GM06990 (cell line): ENCODE measurements at regions not wholly inside any gene's neighbourhood (a gene's known extent, or its start where the extent isn't known, plus 50 kb on each side); places are given as distances from the start of the nearest gene placed in this dataset.

Experiments
- DNase-seq: peaks from one replicate; pipeline ENCODE4 v3.0.0-alpha.2; 2011; ENCODE audit not compliant: insufficient read length; ENCODE audit errors: extremely low read depth
- H3K27me3 ChIP-seq: replicated peaks from 2 replicates; pipeline ENCODE4 v1.6.0; 2011; ENCODE audit warnings: low read length; ENCODE audit not compliant: control insufficient read depth, insufficient read depth
- H3K36me3 ChIP-seq: 2 replicates; pipeline ENCODE4 v1.5.1; 2011; ENCODE audit warnings: low read length; ENCODE audit not compliant: control insufficient read depth, insufficient read depth
- H3K4me3 ChIP-seq: replicated peaks from 2 replicates; pipeline ENCODE4 v1.5.1; 2011; ENCODE audit warnings: low read depth, mild to moderate bottlenecking, control low read depth, low read length
- TF ChIP-seq, protein P1 (sequence below): IDR thresholded peaks from 2 replicates; pipeline ENCODE4 v1.5.1; 2011; ENCODE audit warnings: low read length, control low read depth, mild to moderate bottlenecking, inconsistent platforms; ENCODE audit not compliant: insufficient read depth, poor library complexity, severe bottlenecking

DNA sequence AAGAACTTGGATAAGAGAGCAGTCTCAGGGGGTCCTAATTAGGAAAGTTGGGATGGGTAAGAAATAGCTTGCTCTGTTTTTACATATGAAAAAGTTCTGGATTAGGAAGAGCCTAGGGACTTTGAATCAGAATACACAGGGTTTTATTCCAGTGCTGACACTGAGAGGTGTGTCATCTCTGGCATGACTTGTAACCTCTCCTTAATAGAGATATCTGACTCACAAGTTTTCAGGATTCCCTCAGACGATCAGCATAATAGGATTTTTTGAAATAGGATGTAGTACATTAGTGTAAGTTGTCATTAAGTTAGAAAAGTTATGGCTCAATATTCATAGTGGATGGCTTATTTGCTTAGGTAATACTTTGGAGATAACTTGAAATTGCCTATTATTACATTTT is 555.2 kb upstream of the MIR17HG start:
- H3K4me3 ChIP-seq = no peak overlapping the region
- no peaks in the 10 kb centered on the region for H3K36me3 ChIP-seq
- TF ChIP-seq, protein P1, sequence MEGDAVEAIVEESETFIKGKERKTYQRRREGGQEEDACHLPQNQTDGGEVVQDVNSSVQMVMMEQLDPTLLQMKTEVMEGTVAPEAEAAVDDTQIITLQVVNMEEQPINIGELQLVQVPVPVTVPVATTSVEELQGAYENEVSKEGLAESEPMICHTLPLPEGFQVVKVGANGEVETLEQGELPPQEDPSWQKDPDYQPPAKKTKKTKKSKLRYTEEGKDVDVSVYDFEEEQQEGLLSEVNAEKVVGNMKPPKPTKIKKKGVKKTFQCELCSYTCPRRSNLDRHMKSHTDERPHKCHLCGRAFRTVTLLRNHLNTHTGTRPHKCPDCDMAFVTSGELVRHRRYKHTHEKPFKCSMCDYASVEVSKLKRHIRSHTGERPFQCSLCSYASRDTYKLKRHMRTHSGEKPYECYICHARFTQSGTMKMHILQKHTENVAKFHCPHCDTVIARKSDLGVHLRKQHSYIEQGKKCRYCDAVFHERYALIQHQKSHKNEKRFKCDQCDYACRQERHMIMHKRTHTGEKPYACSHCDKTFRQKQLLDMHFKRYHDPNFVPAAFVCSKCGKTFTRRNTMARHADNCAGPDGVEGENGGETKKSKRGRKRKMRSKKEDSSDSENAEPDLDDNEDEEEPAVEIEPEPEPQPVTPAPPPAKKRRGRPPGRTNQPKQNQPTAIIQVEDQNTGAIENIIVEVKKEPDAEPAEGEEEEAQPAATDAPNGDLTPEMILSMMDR = no peak
- no peaks in the 10 kb centered on the region for H3K27me3 ChIP-seq
- no peak for DNase-seq

DNA sequence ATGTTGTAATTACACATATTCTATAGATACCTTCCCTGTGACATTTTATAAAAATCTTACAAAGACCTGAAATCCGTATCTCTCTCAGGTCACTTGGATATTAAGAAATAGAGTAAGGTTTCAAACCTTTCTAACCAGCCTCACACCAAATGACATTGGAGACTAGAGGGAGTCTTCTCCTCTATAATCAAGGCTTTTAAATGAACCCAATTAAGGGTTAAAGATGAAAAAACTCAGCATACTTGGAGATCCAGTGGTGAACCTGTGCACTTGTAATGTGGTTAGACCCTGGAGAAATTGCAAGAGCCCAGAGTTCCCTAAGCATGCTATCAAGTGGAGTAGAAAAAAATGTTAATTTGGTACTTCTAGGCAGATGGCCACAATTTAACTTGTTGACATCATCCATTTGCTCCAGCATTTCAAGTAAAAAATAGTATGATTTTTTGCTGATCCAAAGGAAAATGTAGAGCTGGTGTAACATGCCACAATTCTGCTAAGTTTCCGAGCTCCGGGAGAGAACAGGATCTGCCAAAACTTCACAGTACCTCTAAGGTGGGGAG is 554.1 kb upstream of the MIR17HG start:
- DNase-seq = no peak
- TF ChIP-seq, protein P1 = no peak
- Histone ChIP-seq H3K27me3 (no peaks in the 10 kb centered on the region), H3K4me3 (no peak overlapping the region), H3K36me3 (no peaks in the 10 kb centered on the region)

DNA sequence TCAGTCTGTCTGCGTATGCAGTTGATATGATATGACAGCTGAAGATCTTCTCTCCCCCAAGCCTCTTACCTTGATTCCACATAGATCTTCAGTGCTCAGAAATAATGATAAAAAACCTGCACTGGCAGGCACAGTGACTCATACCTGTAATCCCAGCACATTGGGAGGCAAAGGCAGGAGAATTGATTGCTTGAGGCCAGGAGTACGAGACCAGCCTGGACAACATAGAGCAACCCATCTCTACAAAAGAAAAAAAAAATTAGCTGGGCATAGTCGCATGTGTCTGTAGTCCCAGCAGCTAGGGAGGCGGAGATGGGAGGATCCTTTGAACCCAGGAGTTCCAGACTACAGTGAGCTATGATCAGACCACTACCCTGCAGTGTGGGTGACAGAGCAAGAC is 551.0 kb upstream of the MIR17HG start:
- H3K4me3 ChIP-seq = no peak overlapping the region
- TF ChIP-seq, protein P1 = no peak
- no peaks in the 10 kb centered on the region for H3K36me3 ChIP-seq

DNA sequence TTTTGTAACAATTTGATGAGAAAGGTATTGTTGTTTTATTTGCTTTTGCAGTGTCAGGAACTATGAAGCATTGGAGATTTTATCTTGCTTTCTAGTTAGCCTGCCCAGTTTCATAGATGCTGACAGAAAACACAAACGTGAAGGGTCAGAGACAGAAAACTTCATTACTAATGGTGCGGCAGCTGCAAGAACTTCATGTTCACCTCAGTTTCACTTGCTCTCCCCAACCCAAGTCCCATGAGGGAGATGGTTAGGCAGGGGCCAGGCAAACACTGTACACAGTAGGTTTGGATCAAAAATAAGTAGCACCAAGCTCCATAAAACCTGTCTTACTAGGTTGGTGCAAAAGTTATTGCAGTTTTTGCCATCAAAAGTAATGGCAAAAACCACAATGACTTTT is 550.2 kb upstream of the MIR17HG start:
- Histone ChIP-seq H3K4me3 (no peak overlapping the region), H3K27me3 (no peaks in the 10 kb centered on the region), H3K36me3 (no peaks in the 10 kb centered on the region)
- DNase-seq = no peak
- TF ChIP-seq, protein P1 = no peak

More for the DNA sequence above, 551.0 kb upstream of the MIR17HG start:
- no peaks in the 10 kb centered on the region for H3K27me3 ChIP-seq
- DNase-seq = no peak

DNA sequence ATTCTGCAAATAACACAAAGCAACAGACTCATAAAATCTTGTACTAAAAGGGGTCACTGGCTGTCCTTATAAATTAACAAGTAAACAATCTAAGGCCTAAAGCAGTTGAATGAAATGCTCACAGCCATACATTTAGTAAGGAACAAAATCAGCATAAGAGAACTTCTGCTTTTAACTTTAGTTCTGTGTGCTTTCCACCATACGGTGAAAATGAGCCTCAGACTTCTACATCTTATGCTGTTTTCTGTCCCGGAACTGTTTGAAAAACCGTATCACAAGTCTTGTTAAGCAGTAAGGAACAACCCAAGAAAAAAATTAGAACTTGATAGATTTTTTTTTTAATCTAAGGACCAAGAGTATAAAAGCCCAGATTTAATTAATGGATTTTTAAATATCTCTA is 549.1 kb upstream of the MIR17HG start:
- no peak for DNase-seq
- Histone ChIP-seq H3K36me3 (no peaks in the 10 kb centered on the region), H3K4me3 (no peak overlapping the region), H3K27me3 (no peaks in the 10 kb centered on the region)
- TF ChIP-seq, protein P1 = no peak

DNA sequence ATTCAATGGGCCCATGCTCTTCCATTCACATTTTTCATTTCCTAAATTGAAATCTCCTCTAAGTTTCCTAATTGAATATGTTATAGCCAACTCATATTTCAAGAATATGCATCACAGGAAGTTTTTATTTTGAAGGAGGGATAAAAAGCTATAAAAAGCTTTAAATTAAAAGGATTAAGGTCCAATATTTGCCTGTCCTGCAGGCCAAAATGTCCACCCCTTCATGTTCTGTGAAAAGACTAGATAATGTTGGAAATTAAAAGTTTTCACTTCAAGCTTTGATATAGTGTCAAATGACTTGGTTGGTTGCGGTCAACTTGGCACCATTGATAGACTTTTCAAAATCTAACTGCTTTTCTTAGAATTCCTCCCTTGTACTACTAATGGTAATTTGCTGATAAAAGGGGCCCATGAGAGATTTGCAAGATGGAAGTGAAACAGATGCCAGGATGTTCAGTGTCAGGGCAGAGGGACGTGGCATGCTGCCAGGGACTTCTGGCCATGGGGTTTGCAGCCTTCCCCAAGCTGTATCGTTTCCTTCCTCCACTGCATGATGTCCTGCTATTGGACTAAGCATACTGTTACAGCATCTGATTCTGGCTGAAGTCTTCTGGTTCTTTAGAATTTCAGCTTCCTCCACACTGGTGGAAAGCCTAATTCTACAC is 547.3 kb upstream of the MIR17HG start:
- Histone ChIP-seq H3K27me3 (no peaks in the 10 kb centered on the region), H3K4me3 (no peak overlapping the region), H3K36me3 (no peaks in the 10 kb centered on the region)
- TF ChIP-seq, protein P1 = no peak
- DNase-seq = no peak
